NT2/D1 (cell line): ENCODE measurements at regions not wholly inside any gene's neighbourhood (a gene's known extent, or its start where the extent isn't known, plus 50 kb on each side); places are given as distances from the start of the nearest gene placed in this dataset.

ENCODE experiments used
- SUZ12 ChIP-seq: IDR thresholded peaks from 2 replicates; pipeline ENCODE4 v1.6.1; 2011; ENCODE audit not compliant: insufficient read length, insufficient read depth; ENCODE audit errors: extremely low read depth
- ZNF274 ChIP-seq: IDR thresholded peaks from 2 replicates; pipeline ENCODE4 v1.6.1; 2011; ENCODE audit warnings: mild to moderate bottlenecking, low read depth, low read length

GRCh38 chr1:184260382-184260781 is 126.4 kb upstream of the C1orf21 start:
- TF ChIP-seq ZNF274 (no peak), SUZ12 (no peak)
